AML-193 (cell line): ENCODE measurements at regions not wholly inside any gene's neighbourhood (a gene's known extent, or its start where the extent isn't known, plus 50 kb on each side); places are given as distances from the start of the nearest gene placed in this dataset.
"Not testable (repeated sequence)": the region's sequence is repeated elsewhere in the genome, so short reads cannot be mapped to it uniquely, and the experiment has no call there.

Experiments
- DNase-seq, 2 experiments: peaks; one replicate each; lab custom pipeline; 2025; lab: John Stamatoyannopoulos, UW

- DNase-seq: no peak
These were observed 569.7 kb downstream of the ZNF608 start for GRCh38 chr5:124176692-124177091.

GRCh38 chr5:124173386-124173785 is 573.1 kb downstream of the ZNF608 start:
- no peak for DNase-seq

GRCh38 chr5:124172389-124173003 is 573.9 kb downstream of the ZNF608 start:
- DNase-seq: no peak

- not testable (repeated sequence) for DNase-seq
These were observed 578.3 kb downstream of the ZNF608 start for GRCh38 chr5:124168093-124168492.

GRCh38 chr5:124162767-124163532 is 583.5 kb downstream of the ZNF608 start:
- DNase-seq: no peak

- no peak for DNase-seq
These were observed 585.2 kb downstream of the ZNF608 start for GRCh38 chr5:124161266-124161665.

GRCh38 chr5:124160265-124160664 is 586.2 kb downstream of the ZNF608 start:
- DNase-seq: no peak

- no peak for DNase-seq
These were observed 589.1 kb downstream of the ZNF608 start for GRCh38 chr5:124157320-124157719.

- DNase-seq: no peak
These were observed 589.9 kb downstream of the ZNF608 start for GRCh38 chr5:124156415-124156996.

- DNase-seq: no peak
These were observed 591.7 kb downstream of the ZNF608 start for GRCh38 chr5:124154714-124155113.

- DNase-seq: no peak
These were observed 592.9 kb downstream of the ZNF608 start for GRCh38 chr5:124153588-124153987.

GRCh38 chr5:124148574-124148973 is 597.9 kb downstream of the ZNF608 start:
- DNase-seq: no peak

GRCh38 chr5:124140060-124140459 is 606.4 kb downstream of the ZNF608 start:
- no peak for DNase-seq

GRCh38 chr5:124139477-124139876 is 607.0 kb downstream of the ZNF608 start:
- DNase-seq: no peak

GRCh38 chr5:124136609-124137008 is 609.8 kb downstream of the ZNF608 start:
- DNase-seq: no peak

GRCh38 chr5:124134941-124135340 is 611.5 kb downstream of the ZNF608 start:
- no peak for DNase-seq

- DNase-seq: no peak
These were observed 613.0 kb downstream of the ZNF608 start for GRCh38 chr5:124133406-124133805.

GRCh38 chr5:124132843-124133242 is 613.6 kb downstream of the ZNF608 start:
- no peak for DNase-seq

- DNase-seq: no peak
These were observed 615.0 kb downstream of the ZNF608 start for GRCh38 chr5:124131466-124131865.

GRCh38 chr5:124130816-124131215 is 615.6 kb downstream of the ZNF608 start:
- DNase-seq: no peak

- no peak for DNase-seq
These were observed 616.9 kb downstream of the CSNK1G3 start for GRCh38 chr5:124128867-124129266.

- no peak for DNase-seq
These were observed 614.7 kb downstream of the CSNK1G3 start for GRCh38 chr5:124126504-124127217.
